ENCODE measurements at regions not wholly inside any gene's neighbourhood (a gene's known extent, or its start where the extent isn't known, plus 50 kb on each side); places are given as distances from the start of the nearest gene placed in this dataset.

DNA sequence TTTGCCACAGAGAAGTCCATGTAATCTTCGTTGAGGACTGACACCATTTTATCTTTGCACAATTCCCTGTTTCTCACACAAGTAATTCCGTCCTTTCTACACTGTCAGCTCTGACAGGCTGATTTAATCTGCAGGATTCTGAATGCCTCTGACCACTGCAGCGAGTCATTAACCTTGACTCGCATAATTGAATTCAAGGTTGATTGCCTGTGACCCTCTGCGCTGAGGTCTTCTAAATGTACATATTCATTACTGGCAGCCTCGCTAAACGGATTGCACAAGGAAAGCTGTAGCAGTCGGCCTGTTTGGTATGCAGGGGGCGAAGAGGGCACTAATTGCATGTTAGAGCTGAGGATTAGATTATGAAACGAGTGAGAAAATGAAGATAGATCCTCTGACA is 147.8 kb downstream of the SHOX2 start:
- TF ChIP-seq, protein P1, sequence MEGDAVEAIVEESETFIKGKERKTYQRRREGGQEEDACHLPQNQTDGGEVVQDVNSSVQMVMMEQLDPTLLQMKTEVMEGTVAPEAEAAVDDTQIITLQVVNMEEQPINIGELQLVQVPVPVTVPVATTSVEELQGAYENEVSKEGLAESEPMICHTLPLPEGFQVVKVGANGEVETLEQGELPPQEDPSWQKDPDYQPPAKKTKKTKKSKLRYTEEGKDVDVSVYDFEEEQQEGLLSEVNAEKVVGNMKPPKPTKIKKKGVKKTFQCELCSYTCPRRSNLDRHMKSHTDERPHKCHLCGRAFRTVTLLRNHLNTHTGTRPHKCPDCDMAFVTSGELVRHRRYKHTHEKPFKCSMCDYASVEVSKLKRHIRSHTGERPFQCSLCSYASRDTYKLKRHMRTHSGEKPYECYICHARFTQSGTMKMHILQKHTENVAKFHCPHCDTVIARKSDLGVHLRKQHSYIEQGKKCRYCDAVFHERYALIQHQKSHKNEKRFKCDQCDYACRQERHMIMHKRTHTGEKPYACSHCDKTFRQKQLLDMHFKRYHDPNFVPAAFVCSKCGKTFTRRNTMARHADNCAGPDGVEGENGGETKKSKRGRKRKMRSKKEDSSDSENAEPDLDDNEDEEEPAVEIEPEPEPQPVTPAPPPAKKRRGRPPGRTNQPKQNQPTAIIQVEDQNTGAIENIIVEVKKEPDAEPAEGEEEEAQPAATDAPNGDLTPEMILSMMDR (IDR thresholded peaks at IDR 0.05) = no peak
- no peak for TF ChIP-seq POLR2A (IDR thresholded peaks at IDR 0.05)
